ENCODE measurements at regions not wholly inside any gene's neighbourhood (a gene's known extent, or its start where the extent isn't known, plus 50 kb on each side); places are given as distances from the start of the nearest gene placed in this dataset.

- no peak overlapping the region for H3K4me3 ChIP-seq
- peaks cover 0 to 7% of the 10 kb centered on the region in 2 donors for H3K27me3 ChIP-seq
- intact Hi-C loops (cut with DNase I) = no loop called here
- H3K4me1 ChIP-seq = no peaks in the 10 kb centered on the region
- peaks cover 0 to 54% of the 10 kb centered on the region in 2 donors for H3K9me3 ChIP-seq
- no peak overlapping the region for H3K27ac ChIP-seq
- DNase-seq (peak in 1 of 4 donors; percentile 55), ATAC-seq (no peak)
- TF ChIP-seq, protein P1, sequence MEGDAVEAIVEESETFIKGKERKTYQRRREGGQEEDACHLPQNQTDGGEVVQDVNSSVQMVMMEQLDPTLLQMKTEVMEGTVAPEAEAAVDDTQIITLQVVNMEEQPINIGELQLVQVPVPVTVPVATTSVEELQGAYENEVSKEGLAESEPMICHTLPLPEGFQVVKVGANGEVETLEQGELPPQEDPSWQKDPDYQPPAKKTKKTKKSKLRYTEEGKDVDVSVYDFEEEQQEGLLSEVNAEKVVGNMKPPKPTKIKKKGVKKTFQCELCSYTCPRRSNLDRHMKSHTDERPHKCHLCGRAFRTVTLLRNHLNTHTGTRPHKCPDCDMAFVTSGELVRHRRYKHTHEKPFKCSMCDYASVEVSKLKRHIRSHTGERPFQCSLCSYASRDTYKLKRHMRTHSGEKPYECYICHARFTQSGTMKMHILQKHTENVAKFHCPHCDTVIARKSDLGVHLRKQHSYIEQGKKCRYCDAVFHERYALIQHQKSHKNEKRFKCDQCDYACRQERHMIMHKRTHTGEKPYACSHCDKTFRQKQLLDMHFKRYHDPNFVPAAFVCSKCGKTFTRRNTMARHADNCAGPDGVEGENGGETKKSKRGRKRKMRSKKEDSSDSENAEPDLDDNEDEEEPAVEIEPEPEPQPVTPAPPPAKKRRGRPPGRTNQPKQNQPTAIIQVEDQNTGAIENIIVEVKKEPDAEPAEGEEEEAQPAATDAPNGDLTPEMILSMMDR (IDR thresholded peaks at IDR 0.05) = no peak
- no peaks in the 10 kb centered on the region for H3K36me3 ChIP-seq
These were observed 156.8 kb upstream of the ALG10B start for GRCh38 chr12:38159591-38160317.

DNA sequence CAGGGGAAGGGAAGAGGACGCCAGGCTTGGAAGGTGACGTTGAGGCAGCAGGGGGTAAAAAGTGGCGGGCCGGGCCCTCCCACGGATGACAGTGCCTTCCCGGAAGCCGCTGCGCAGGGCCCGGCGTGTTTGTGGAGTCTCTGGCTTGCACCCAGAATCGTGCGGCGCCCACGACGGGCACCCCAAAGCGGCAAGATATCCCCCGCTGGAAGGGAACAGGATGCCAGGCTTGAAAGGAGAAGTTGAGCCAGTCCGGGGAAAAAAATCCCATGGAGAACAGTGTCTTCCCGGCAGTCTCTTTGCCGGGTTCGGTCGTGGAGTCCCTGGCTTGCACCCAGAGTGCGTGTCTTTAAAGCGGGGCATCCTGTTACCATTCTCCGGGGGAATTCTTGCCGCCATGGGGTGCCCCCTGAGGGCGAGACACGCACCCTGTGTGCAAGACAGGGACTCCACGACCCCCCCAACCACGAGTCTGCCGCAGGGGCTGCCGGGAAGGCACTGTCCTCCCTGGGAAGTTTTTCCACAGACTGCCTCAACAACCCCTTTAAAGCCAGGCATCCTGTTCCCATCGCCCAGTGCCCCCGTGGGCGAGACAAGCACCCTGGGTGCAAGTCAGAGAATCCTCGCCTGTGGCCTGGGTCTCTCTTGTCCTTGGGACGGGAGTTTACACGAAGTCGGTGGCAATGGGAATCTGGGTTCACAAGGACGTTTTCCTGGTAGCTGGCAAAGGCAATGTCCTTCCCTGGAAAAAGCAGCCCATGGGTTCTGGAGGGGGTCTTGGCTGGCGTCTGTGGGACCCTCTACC lies 156.1 kb upstream of the ALG10B start:
- TF ChIP-seq, protein P1 (IDR thresholded peaks at IDR 0.05) = no peak
- Histone ChIP-seq H3K9me3 (peaks cover 0 to 54% of the 10 kb centered on the region in 2 donors), H3K36me3 (no peaks in the 10 kb centered on the region), H3K4me1 (no peaks in the 10 kb centered on the region), H3K4me3 (no peak overlapping the region), H3K27ac (no peak overlapping the region), H3K27me3 (peaks cover 0 to 7% of the 10 kb centered on the region in 2 donors)
- DNase-seq (peak in 1 of 4 donors; percentile 54), ATAC-seq (no peak)
- intact Hi-C loops (cut with DNase I) = no loop called here

DNA sequence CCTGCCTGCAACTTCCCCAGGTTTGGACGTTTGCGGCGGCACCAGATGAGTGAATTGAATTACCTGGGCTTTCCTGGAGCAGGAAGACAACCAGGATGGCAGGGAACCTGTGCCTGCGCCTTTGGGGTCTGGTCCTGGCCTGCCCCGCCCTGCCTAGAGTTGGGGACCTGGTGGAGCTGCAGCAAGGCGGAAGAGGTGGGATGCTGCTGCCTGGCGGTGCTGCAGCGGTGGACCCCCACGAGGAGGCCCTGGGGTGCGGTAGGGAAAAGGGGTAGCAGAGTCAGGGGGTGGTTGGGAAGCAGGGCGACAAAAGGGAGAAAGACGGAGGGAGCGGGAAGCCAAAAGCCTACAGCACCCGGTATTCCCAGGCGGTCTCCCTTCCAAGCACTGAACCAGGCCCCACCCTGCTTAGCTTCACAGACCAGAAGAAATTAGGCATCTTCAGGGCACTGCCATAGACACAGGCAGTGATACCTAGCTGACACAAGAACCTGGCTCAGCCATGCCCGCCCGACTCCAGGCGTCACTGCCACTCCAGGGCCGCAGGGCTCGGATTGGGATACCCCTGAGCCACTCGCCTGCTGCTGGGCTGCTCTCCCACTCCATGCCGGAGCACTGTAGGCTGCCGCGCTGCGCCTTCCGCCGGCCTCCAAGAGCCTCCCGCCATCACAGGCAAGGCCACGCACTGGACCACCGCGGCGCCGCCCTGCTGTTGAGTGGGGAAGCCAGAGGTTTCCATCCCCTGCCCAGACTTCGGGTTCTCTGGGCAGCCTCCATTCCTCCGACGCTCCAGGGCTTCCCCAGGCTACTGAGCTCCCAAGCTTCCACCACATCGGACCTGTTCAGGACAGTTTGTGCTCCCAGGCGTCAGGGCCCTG lies 155.2 kb upstream of the ALG10B start:
- intact Hi-C loops (cut with DNase I) = no loop called here
- H3K36me3 ChIP-seq = no peaks in the 10 kb centered on the region
- peaks cover 0 to 48% of the 10 kb centered on the region in 2 donors for H3K9me3 ChIP-seq
- no peak for ATAC-seq
- peaks cover 0 to 7% of the 10 kb centered on the region in 2 donors for H3K27me3 ChIP-seq
- H3K27ac ChIP-seq = no peak overlapping the region
- no peaks in the 10 kb centered on the region for H3K4me1 ChIP-seq
- TF ChIP-seq, protein P1 (IDR thresholded peaks at IDR 0.05) = no peak
- H3K4me3 ChIP-seq = no peak overlapping the region
- peak in 1 of 4 donors; percentile 78 for DNase-seq

- no peak for ATAC-seq
- TF ChIP-seq, protein P1 (IDR thresholded peaks at IDR 0.05) = no peak
- peaks cover 0 to 44% of the 10 kb centered on the region in 2 donors for H3K9me3 ChIP-seq
These were observed 154.6 kb upstream of the ALG10B start for GRCh38 chr12:38162013-38162412.

More at GRCh38 chr12:38162013-38162412, 154.6 kb upstream of the ALG10B start:
- Histone ChIP-seq H3K27me3 (peaks cover 0 to 7% of the 10 kb centered on the region in 2 donors), H3K4me3 (no peak overlapping the region), H3K27ac (no peak overlapping the region), H3K4me1 (no peaks in the 10 kb centered on the region), H3K36me3 (no peaks in the 10 kb centered on the region)
- intact Hi-C loops (cut with DNase I) = no loop called here
- peak in 1 of 4 donors; percentile 50 for DNase-seq

Measured in left lung (tissue), 4 donors.